GM23338 (cell line): ENCODE measurements at regions not wholly inside any gene's neighbourhood (a gene's known extent, or its start where the extent isn't known, plus 50 kb on each side); places are given as distances from the start of the nearest gene placed in this dataset.

Experiments used
- CREB1 ChIP-seq: fragments of 250-450 bp; sonication (Bioruptor Pico); IDR thresholded peaks from 2 replicates; pipeline ENCODE4 v1.5.0; 2020; ENCODE audit warnings: low read depth, mild to moderate bottlenecking, moderate library complexity
- EZH2phosphoT487 ChIP-seq: fragments of 200-600 bp; sonication (generic); IDR thresholded peaks from one replicate; pipeline ENCODE4 v1.8.1; 2018; ENCODE audit warnings: antibody characterized with exemption; ENCODE audit not compliant: unreplicated experiment
- JUNB ChIP-seq: IDR thresholded peaks from one replicate; pipeline ENCODE4 v1.6.1; 2016; ENCODE audit warnings: antibody characterized with exemption; ENCODE audit not compliant: unreplicated experiment
- NANOG ChIP-seq: IDR thresholded peaks from 2 replicates; pipeline ENCODE4 v1.6.1; 2016; ENCODE audit warnings: antibody characterized with exemption, borderline replicate concordance
- ZNF331 ChIP-seq: fragments of 250-450 bp; sonication (Bioruptor Pico); IDR thresholded peaks from 2 replicates; pipeline ENCODE4 v1.5.0; 2020; ENCODE audit warnings: low read depth, mild to moderate bottlenecking, moderate library complexity
- TF ChIP-seq, protein P1 (sequence below): fragments of 250-450 bp; sonication (Bioruptor Pico); IDR thresholded peaks from 2 replicates; pipeline ENCODE4 v1.5.0; 2020; ENCODE audit warnings: mild to moderate bottlenecking, moderate library complexity
- TF ChIP-seq, protein P2 (sequence below): IDR thresholded peaks from 2 replicates; pipeline ENCODE4 v1.6.1; 2016; ENCODE audit warnings: antibody characterized with exemption
- TF ChIP-seq, protein P3 (sequence below): IDR thresholded peaks from one replicate; pipeline ENCODE4 v1.6.1; 2018; ENCODE audit warnings: antibody characterized with exemption; ENCODE audit not compliant: unreplicated experiment

- TF ChIP-seq, protein P1, sequence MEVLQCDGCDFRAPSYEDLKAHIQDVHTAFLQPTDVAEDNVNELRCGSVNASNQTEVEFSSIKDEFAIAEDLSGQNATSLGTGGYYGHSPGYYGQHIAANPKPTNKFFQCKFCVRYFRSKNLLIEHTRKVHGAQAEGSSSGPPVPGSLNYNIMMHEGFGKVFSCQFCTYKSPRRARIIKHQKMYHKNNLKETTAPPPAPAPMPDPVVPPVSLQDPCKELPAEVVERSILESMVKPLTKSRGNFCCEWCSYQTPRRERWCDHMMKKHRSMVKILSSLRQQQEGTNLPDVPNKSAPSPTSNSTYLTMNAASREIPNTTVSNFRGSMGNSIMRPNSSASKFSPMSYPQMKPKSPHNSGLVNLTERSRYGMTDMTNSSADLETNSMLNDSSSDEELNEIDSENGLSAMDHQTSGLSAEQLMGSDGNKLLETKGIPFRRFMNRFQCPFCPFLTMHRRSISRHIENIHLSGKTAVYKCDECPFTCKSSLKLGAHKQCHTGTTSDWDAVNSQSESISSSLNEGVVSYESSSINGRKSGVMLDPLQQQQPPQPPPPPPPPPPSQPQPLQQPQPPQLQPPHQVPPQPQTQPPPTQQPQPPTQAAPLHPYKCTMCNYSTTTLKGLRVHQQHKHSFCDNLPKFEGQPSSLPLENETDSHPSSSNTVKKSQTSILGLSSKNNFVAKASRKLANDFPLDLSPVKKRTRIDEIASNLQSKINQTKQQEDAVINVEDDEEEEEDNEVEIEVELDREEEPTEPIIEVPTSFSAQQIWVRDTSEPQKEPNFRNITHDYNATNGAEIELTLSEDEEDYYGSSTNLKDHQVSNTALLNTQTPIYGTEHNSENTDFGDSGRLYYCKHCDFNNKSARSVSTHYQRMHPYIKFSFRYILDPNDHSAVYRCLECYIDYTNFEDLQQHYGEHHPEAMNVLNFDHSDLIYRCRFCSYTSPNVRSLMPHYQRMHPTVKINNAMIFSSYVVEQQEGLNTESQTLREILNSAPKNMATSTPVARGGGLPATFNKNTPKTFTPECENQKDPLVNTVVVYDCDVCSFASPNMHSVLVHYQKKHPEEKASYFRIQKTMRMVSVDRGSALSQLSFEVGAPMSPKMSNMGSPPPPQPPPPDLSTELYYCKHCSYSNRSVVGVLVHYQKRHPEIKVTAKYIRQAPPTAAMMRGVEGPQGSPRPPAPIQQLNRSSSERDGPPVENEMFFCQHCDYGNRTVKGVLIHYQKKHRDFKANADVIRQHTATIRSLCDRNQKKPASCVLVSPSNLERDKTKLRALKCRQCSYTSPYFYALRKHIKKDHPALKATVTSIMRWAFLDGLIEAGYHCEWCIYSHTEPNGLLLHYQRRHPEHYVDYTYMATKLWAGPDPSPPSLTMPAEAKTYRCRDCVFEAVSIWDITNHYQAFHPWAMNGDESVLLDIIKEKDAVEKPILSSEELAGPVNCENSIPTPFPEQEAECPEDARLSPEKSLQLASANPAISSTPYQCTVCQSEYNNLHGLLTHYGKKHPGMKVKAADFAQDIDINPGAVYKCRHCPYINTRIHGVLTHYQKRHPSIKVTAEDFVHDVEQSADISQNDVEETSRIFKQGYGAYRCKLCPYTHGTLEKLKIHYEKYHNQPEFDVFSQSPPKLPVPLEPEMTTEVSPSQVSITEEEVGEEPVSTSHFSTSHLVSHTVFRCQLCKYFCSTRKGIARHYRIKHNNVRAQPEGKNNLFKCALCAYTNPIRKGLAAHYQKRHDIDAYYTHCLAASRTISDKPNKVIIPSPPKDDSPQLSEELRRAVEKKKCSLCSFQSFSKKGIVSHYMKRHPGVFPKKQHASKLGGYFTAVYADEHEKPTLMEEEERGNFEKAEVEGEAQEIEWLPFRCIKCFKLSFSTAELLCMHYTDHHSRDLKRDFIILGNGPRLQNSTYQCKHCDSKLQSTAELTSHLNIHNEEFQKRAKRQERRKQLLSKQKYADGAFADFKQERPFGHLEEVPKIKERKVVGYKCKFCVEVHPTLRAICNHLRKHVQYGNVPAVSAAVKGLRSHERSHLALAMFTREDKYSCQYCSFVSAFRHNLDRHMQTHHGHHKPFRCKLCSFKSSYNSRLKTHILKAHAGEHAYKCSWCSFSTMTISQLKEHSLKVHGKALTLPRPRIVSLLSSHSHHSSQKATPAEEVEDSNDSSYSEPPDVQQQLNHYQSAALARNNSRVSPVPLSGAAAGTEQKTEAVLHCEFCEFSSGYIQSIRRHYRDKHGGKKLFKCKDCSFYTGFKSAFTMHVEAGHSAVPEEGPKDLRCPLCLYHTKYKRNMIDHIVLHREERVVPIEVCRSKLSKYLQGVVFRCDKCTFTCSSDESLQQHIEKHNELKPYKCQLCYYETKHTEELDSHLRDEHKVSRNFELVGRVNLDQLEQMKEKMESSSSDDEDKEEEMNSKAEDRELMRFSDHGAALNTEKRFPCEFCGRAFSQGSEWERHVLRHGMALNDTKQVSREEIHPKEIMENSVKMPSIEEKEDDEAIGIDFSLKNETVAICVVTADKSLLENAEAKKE (CRISPR knock-in tag), result no peak
- no peak for TF ChIP-seq EZH2phosphoT487
- no peak for TF ChIP-seq ZNF331 (CRISPR knock-in tag)
- TF ChIP-seq CREB1, result no peak
- TF ChIP-seq NANOG, result no peak
- no peak for TF ChIP-seq JUNB
- TF ChIP-seq, protein P2, sequence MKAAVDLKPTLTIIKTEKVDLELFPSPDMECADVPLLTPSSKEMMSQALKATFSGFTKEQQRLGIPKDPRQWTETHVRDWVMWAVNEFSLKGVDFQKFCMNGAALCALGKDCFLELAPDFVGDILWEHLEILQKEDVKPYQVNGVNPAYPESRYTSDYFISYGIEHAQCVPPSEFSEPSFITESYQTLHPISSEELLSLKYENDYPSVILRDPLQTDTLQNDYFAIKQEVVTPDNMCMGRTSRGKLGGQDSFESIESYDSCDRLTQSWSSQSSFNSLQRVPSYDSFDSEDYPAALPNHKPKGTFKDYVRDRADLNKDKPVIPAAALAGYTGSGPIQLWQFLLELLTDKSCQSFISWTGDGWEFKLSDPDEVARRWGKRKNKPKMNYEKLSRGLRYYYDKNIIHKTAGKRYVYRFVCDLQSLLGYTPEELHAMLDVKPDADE, result no peak
- TF ChIP-seq, protein P3, sequence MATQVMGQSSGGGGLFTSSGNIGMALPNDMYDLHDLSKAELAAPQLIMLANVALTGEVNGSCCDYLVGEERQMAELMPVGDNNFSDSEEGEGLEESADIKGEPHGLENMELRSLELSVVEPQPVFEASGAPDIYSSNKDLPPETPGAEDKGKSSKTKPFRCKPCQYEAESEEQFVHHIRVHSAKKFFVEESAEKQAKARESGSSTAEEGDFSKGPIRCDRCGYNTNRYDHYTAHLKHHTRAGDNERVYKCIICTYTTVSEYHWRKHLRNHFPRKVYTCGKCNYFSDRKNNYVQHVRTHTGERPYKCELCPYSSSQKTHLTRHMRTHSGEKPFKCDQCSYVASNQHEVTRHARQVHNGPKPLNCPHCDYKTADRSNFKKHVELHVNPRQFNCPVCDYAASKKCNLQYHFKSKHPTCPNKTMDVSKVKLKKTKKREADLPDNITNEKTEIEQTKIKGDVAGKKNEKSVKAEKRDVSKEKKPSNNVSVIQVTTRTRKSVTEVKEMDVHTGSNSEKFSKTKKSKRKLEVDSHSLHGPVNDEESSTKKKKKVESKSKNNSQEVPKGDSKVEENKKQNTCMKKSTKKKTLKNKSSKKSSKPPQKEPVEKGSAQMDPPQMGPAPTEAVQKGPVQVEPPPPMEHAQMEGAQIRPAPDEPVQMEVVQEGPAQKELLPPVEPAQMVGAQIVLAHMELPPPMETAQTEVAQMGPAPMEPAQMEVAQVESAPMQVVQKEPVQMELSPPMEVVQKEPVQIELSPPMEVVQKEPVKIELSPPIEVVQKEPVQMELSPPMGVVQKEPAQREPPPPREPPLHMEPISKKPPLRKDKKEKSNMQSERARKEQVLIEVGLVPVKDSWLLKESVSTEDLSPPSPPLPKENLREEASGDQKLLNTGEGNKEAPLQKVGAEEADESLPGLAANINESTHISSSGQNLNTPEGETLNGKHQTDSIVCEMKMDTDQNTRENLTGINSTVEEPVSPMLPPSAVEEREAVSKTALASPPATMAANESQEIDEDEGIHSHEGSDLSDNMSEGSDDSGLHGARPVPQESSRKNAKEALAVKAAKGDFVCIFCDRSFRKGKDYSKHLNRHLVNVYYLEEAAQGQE, result no peak
These were observed 209.0 kb downstream of the URI1 start (continued) for GRCh38 chr19:30151081-30151480.
